OCI-LY3 (cell line): ENCODE measurements at regions not wholly inside any gene's neighbourhood (a gene's known extent, or its start where the extent isn't known, plus 50 kb on each side); places are given as distances from the start of the nearest gene placed in this dataset.

ENCODE experiments used
- EZH2phosphoT487 ChIP-seq: fragments of 200-600 bp; shearing (Covaris generic); IDR thresholded peaks from 2 replicates; pipeline ENCODE4 v1.6.1; 2018; ENCODE audit warnings: antibody characterized with exemption, mixed run types, low read depth
- TF ChIP-seq, protein P1 (sequence below): fragments of 200-600, 300-600 bp; sonication (generic); IDR thresholded peaks from 2 replicates; pipeline ENCODE4 v1.5.1; 2014; ENCODE audit warnings: antibody characterized with exemption, low read length, low read depth

DNA sequence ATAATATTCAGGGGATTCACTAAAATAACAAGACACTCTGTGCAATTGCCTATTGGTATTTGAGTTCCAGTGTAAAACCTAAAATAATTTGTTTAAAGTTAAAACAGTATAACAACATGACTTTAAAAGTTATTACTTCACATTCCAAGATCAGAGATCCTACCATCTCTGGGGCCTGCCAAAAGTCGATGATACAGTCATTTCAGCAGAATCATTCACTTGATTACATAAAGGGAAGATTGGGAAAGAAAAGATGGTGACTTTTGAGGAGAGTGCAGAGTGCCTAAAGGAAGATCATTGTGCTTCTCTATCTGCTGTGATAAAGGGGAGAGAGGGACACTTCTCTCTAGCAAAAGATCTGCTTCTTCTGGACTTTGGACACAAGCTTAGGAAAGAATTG, 784.4 kb upstream of the ADGRL4 start:
- TF ChIP-seq, protein P1, sequence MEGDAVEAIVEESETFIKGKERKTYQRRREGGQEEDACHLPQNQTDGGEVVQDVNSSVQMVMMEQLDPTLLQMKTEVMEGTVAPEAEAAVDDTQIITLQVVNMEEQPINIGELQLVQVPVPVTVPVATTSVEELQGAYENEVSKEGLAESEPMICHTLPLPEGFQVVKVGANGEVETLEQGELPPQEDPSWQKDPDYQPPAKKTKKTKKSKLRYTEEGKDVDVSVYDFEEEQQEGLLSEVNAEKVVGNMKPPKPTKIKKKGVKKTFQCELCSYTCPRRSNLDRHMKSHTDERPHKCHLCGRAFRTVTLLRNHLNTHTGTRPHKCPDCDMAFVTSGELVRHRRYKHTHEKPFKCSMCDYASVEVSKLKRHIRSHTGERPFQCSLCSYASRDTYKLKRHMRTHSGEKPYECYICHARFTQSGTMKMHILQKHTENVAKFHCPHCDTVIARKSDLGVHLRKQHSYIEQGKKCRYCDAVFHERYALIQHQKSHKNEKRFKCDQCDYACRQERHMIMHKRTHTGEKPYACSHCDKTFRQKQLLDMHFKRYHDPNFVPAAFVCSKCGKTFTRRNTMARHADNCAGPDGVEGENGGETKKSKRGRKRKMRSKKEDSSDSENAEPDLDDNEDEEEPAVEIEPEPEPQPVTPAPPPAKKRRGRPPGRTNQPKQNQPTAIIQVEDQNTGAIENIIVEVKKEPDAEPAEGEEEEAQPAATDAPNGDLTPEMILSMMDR, result no peak
- TF ChIP-seq EZH2phosphoT487, result no peak
